CD1c-positive myeloid dendritic cell (primary cell): ENCODE measurements at regions not wholly inside any gene's neighbourhood (a gene's known extent, or its start where the extent isn't known, plus 50 kb on each side); places are given as distances from the start of the nearest gene placed in this dataset.
A peak's percentile ranks its signal among the peaks of the same experiment; 100 is the strongest.
"Not testable (repeated sequence)": the region's sequence is repeated elsewhere in the genome, so short reads cannot be mapped to it uniquely, and the experiment has no call there.

ENCODE experiments used
- DNase-seq: peaks from one replicate; pipeline ENCODE4 v3.0.0-alpha.2; 2016; ENCODE audit errors: extremely low spot score

DNA sequence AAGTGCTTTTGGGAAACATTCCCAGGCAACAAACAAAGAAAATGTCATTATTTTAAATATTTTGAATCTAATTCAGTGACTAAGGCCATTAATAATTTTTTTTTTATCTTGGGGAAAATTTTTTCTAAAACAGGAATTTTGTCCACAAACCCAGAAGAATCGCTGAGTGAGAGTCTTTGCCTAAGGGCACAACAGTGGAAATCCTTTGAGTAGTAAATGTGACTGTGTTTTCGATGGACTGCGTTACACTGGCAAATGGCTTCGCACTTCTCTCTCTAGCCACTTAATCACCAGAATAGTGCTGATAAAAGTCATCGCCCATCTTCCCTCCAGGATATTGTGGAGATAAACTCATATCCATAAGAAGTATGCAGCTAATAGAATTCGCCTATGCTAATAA is 430.3 kb upstream of the AKR1E2 start:
- DNase-seq = no peak

DNA sequence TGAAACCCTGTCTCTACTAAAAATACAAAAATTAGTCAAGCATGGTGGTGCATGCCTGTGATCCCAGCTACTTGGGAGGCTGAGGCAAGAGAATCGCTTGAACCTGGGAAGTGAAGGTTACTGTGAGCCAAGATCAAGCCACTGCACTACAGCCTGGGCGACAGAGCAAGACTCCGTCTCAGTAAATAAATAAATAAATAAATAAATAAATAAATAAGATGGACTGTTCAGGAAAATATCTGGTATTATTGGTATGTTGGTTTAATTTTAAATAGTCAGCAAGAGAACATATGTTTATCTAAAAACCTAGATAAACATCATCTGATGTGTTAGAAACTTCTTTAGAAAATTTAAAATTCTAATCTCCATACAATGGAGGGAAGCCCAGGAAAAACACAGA is 431.6 kb upstream of the AKR1E2 start:
- not testable (repeated sequence) for DNase-seq

DNA sequence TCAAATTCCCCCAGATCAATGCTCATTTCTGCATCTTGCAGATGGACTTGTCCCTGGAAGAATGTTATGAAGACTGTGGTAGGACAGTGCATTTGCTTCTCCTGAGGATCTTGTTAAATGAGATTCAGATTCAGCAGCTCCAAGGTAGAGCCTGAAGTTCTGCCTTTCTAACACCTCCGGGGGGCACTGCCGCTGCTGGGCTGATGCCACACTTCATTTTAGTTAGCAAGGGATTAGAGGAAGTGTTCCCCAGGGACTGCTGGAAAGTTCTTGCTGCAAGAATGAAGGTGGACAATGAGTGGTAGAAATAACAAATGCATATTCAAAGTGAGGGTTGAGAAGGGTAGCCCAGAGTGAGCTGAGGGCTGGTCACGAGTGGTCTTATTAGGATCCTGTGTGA is 434.3 kb upstream of the AKR1E2 start:
- peak; percentile 32 for DNase-seq

DNA sequence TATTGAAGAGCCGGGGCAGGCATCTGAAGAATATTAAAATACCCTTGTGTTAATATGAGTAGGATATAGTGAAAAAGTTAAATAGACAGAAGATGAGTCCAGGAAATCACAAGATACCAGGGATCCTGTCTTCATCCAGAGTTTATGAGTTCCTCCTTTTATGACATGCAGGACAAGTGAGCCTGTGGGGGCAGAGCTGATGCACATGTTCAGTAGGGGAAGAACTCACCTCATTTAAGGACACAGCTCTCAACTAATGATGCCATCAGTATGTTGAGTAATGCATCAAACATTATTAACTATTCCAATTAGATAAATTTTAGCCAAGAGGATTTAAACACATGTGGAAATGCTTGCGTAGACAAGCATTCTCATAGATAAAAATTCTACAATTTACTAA is 435.8 kb upstream of the AKR1E2 start:
- DNase-seq = no peak

DNA sequence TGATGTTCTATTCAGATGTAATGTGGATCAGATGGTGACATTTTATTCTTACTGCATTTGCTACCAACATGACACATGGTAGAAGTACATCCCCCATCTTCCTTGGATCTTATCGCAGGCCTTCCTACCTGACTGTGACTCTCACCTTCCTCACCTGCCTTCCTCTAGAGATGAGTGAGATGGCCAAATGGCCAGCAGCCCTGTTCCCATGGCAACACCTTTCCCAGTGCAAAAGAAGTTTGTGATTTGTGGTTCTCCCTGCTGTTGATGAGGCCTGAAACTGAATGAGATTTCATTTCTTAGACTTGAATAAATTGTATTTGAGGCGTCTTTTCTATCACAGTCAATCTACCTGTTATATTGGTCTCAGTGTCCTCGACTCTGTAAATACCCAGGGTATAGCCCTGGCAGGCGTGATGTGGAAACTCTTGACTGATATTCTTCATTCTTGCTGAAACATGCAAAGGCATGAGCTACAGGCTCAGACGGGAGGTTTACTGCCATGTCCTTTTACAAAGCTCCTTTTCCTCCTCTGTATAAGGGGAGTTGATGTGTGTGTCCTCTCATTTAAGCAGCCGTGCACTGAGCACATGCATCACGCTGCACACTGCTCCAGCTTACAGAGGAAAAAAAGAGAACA is 440.7 kb upstream of the AKR1E2 start:
- no peak for DNase-seq

DNA sequence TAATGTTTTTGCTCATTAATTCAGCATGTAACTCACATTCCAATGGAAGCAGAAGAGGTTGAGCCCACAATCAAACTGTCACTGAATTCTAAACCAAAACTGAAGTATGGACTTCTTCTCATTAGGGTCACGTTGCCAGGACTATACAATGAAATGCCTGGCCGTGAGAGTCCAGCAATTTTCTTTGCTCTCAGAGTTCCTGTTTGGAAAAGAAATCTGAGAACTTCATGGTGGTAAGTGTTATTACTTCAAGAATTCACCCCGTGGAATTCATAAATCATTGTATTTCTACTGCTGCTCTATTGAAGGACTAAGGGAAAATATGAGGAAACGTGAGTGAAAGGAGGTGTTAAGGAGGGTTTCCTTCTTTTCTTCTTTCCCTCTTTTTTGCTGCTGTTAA is 441.8 kb upstream of the AKR1E2 start:
- no peak for DNase-seq

DNA sequence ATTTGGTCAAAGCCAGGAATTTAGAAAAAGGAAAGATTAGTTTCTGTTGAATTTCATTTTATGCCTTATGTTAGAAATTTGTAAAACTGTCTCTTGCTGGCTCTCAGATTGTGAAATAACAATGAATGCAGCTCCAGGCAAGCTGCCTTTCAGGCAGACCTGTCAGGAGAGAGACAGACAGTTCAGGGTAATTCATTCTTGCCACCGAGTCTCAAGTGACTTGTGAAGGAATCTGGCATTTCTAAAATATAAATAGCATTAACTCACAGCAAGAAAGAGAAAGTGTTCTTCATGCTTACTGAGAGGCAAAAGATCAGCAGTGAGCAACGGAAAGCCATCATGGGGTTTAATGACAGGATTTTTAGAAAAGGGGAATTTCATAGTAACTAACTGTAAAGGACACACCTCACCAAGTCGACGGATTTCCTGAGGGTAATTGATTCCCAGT is 442.3 kb upstream of the AKR1E2 start:
- no peak for DNase-seq

DNA sequence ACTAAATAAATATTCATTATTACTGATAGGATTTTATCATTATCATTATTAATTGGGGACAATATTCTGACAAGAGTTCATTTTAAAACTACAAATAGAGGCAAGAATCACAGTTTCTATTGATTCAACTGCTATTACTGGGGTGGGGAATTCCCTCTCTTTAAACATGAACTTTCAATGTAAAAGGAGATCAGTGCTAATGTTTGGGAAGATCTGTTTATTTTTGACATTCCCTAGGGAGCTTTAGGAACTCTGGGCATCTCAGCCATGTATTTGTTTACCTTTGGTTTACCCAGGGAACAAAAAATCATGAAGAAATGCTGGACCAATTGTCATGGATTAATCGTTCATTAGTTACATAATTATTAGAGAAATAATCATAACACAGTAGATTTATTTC is 443.2 kb upstream of the AKR1E2 start:
- DNase-seq = no peak

DNA sequence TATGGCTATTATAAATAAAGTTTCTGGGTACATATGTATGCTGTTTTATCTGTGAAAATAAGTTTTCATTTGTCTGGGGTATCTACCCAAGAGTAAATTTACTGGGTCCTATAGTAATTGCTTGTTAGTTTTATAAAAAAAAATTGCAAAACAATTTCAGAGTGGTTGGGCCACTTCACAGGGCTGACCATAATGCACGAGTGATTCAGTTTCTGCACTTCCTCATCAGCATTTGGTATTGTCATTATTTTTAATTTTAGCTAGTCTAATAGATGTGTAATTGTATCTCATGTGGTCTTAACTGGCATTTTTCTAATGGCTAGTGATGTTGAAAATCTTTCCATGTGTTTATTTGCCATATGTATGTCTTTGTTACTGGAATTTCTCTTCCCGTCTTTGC is 452.4 kb upstream of the AKR1E2 start:
- DNase-seq = no peak

DNA sequence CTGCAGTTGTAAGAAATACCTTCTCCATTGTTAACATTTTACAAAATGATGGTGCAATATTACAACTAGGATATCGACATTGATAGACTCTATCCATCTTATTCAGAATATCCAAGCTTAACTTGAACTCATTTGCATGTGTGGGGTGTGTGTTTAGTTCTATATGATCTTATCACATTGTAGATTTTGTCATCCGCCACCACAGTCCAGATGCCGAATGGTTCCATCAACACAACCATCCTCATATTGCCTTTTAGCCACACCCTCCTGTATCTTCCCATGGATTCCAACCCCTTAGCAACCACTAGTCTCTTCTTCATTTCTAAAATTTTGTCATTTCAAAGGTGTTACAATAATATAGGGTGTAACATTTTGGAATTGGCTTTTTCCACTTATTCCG is 452.9 kb upstream of the AKR1E2 start:
- no peak for DNase-seq

DNA sequence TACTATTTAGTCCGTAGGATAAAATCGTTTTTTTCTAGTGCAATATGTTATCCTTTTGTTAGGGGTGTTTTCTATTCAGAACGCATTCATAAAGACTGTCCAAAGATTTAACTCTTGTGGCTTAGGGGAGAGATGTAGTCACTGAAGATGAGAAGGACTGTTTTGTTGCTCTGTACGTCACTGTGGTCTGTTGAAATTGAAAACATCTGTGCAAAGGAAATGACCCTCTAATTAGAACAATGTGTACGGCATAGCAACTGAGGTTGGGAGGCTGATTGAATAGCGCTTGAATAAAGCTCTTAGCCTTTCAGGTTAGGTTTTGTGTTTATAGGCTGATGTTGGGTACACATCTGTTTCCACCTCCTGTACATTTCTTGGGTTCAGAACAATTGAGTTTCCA is 453.4 kb upstream of the AKR1E2 start:
- no peak for DNase-seq

DNA sequence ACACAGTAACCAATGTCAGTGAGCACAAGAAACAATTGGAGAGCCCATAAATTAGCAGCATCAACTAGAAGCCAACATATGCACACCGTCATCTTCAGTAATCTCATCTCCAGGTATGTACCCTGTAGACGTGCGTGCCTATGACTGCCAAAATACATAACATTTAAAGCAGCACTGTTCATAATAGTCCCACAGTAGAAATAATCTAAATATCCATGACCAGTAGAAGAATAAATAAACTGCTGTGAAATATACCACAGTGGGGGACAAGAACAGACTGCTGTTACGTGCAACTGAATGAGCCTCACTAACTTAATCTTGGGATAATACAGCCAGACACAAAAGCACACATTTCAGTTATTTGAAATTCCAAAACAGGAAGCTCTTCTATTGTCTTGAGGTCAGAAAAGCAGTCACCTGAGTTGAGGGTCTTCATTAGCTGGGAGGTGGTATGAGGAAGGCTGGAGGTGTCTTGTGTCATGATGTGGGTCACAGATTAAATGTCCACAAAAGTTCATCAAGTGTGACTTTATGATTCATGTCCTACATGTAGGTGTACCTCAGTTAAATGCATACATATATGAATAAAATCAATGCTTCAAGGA is 454.2 kb upstream of the AKR1E2 start:
- DNase-seq = no peak

DNA sequence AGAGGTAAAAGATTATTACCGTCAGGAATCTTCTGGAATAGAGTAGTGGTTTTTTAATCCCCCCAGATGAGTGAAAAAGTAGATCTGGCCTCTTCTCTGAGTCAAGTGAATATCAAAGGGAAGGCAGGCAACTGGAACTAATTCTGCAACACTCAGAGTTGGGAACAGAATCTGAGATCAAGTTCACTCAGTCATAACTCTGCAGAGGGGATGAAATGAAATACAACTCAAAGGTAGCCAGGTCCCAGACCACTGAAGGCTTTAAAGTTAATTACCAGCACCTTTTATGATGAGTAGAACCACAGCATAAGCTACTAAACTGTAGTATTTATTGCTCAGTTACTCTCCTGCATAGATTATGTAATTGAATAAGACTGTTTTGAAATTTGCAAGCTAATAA is 455.6 kb upstream of the AKR1E2 start:
- DNase-seq = no peak

DNA sequence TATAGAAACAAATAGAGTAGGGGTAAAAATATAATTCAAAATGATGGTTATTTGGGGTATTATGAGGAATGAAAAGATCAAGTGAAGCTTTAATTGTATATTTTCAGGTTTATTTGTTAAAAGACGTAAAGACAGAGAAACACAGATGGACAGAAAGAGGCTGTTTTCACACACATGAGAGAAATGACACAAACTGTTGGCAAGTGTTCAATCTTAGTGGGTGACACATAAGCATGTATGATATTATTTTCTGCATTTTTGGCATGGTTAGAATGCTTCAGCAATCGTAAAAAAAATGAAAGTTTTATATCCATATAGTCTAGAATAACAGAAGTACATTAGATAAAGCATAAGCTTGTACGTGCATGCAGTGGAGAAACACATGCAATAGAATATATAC is 464.4 kb upstream of the AKR1E2 start:
- no peak for DNase-seq

DNA sequence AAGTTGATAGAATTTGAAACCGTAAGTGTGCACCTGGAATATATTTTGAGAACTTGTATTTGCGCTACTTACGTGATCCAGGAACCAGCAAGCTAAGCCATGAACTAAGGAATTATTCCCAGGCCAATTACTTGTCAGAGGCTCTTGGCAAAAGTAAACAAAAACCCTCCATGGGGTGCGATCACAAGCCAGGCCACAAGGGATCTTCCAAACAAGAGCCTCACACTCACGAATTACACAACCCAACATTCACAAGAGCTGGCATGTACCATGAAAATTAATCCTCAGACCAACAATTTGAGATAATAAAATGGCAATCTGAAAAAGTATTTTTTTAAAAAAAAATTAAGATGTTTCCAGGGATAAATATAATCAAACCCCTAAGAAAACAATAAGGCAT is 467.0 kb upstream of the AKR1E2 start:
- DNase-seq = no peak

DNA sequence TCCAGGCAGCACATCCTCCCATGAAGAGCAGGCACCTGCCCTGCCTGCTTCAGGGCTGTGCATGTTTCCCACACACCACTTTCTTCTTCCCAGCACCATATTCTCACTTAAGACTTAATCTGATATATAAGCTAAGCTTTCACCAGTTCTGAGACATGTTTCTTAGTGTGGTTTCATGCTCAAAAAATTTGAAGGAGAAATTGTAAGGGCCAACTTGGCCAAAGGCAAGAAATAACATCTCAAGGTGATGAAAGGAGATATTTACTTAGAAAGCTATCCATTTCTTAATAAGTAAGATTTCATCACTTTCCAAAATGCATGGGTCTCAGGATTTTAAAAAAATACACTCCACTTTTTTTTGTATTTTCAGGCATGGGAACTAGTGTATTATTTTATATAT is 468.1 kb upstream of the AKR1E2 start:
- DNase-seq = no peak

DNA sequence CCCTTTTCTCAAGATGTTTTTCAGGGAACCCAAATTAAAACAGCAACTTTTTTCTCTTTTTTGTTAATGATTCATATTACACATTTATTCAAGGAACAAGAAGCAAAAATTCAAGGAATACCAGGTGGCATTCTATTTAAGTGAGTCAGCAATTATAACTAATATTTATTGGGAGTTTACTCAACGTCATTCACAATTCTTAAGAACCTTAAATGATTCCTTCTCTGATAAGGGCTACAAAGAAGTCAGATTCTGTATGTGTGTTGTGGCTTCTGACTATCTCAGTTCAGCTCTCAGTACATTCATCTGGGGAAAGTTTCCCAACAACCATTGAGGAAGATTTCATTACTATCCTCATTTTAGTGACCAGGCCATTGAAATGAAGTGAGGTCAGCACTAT is 470.7 kb upstream of the AKR1E2 start:
- DNase-seq = no peak

DNA sequence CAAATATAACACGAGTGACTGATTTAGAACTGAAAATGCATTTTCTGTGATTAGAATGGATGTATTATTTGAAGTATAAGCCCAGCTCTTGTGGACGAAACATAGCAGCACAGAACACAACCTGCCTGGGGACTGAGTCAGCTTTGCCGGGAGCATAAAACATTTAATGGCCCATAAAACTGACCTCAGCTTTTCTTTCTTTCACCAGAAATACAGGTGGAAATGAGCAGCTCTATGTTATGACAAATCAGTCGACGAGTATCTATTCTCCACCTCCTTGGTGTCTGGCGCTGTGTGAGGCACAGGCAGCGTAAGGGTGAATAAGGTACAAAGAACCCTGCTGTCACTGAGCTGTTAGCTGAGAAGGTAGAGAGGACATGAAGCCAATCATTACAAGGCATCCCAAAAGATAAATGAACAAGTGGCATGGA is 471.6 kb upstream of the AKR1E2 start:
- no peak for DNase-seq

DNA sequence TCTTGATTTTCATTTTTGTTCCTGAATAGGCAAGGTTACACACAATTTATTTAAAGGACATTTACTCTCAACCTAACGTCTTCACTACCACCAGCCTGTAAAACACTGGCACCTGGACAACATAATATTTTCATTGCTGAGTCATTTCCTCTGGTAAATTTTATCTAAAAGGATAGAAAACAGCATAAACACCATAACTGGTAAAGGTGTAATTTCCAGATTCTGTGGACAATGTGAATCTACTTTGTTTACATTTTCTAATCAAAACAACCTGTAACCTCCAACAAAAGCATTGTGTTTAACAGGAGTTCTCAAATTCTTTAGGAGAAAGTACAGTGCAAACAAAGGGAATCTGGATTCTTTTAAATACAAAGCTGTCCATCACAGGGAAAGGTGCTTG is 472.0 kb upstream of the AKR1E2 start:
- no peak for DNase-seq

DNA sequence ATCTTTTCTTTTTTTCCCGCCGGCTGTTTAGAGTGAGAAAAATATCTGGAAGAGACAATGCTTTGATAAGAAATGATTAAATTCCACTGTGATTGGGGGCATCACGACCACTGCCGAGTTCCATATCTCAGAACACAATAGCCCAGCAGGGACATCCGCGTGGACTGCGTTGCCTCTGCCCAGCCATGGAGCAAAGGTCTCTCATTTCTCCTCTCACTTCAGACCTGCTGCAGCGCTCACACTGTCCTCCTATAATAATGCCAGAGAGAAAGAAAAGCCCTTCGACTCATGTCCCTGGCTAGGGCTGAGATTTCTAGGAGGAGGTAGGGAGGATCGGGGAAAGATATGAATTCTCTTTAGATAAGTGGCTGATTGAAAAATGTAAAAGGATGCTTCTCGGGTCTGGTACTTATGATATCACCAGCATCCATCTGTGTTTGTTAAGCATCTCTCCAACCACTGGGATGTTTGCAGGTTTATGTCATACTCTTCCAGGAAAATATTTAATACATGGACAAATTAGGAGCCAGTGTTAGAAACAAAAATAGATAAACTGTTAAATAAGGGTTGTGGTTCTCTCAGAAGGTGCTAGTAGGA is 472.9 kb upstream of the AKR1E2 start:
- DNase-seq = no peak

DNA sequence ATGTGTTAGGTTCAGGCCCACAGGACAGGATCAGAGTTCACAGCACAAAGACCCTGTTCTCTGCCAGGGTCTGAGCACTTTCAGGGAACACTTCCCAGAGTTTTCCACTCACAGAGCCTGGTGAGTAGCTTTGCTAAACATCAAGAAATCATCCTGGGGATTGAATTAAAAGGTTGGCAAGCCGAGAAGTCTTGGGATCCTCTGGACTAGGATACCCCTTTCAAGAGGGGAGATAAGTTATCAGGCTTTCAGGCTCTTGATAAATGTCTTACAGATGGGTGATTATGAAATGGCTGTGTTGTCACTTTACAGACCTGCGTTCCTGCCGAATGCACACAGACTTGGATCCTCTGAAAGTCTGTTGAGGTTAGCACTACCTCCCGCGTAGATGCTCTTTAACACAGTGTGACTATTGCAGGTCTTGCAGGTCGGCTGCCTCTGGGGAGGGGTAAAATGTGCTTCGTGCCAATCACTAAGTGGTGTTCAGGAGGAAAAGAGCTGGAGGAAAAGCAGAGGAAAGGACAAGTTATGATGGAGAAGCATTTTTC is 473.5 kb upstream of the AKR1E2 start:
- no peak for DNase-seq

DNA sequence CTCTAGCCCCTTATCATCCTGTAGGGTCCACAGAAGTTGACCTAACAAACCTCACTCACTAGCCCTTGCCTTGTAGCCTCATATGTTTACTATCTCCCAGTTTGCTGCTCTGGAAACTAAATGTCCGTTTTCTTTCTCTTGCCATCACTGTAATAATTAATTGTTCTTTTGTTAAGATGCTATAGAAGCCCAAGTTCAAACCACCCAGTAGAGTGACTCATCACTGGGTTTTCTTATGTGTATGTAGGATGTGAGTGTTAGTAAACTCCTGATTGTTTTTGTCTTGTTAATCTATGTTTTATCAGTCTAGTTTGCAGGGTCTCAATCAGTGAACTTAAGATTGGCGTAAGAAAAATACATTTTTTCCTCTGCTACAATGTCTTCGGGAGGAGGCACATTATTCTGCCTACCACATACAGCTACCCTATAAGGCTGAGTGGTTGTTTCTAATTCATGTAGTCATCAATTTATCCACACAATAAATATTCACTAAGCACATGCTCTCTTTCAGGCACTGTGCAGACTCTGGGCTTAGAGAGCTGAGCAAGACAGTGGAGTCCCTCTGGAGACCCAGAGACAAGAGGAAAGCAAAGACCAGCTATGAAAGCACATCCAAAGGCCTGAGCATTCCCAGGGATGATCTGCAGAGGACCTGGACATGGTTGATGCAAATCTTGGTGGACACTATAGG is 474.1 kb upstream of the AKR1E2 start:
- no peak for DNase-seq

DNA sequence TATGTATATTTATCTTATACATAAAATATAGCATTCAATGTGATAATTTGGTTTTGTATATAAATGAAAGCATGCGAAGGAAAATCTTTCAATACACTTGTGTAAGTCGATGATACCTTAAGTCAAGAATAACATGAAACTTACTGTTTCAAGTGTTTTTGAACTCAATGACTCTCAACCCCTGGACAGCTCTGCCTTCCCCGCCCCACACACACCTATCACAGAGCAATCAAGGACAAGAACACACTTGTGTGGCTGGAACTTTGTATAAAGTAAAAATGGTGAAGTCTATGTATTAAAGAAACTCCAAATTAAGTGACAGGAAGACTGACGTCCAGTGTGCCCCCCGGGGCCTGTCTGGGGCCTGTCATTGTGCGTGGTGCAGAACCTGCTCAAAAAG is 478.6 kb upstream of the AKR1E2 start:
- no peak for DNase-seq
